ENCODE measurements at regions not wholly inside any gene's neighbourhood (a gene's known extent, or its start where the extent isn't known, plus 50 kb on each side); places are given as distances from the start of the nearest gene placed in this dataset.

GRCh38 chr18:42447688-42448087 lies 492.7 kb downstream of the PIK3C3 start:
- no peak for TF ChIP-seq CTCF (conservative IDR thresholded peaks at IDR 0.05; ENCODE audit: low read length)
- TF ChIP-seq EZH2phosphoT487 (IDR thresholded peaks at IDR 0.05; ENCODE audit: borderline replicate concordance), result no peak
